ENCODE measurements at regions not wholly inside any gene's neighbourhood (a gene's known extent, or its start where the extent isn't known, plus 50 kb on each side); places are given as distances from the start of the nearest gene placed in this dataset.

- intact Hi-C loops (cut with DNase I; ENCODE audit: low total_unique reads) = no loop called here
- 82 to 89% (median 87%) methylated on average over 4 of the region's 4 CpGs for WGBS, 5 donors
- Histone ChIP-seq H3K27ac (no peak overlapping the region), H3K4me1 (no peaks in the 10 kb centered on the region), H3K36me3 (no peaks in the 10 kb centered on the region), H3K4me3 (no peak overlapping the region), H3K9me3 (no peaks in the 10 kb centered on the region), H3K27me3 (replicated peaks in 1 of 7) (no peaks in the 10 kb centered on the region)
- no peak for DNase-seq
- TF ChIP-seq POLR2A (IDR thresholded peaks at IDR 0.05) = no peak
- TF ChIP-seq, protein P1, sequence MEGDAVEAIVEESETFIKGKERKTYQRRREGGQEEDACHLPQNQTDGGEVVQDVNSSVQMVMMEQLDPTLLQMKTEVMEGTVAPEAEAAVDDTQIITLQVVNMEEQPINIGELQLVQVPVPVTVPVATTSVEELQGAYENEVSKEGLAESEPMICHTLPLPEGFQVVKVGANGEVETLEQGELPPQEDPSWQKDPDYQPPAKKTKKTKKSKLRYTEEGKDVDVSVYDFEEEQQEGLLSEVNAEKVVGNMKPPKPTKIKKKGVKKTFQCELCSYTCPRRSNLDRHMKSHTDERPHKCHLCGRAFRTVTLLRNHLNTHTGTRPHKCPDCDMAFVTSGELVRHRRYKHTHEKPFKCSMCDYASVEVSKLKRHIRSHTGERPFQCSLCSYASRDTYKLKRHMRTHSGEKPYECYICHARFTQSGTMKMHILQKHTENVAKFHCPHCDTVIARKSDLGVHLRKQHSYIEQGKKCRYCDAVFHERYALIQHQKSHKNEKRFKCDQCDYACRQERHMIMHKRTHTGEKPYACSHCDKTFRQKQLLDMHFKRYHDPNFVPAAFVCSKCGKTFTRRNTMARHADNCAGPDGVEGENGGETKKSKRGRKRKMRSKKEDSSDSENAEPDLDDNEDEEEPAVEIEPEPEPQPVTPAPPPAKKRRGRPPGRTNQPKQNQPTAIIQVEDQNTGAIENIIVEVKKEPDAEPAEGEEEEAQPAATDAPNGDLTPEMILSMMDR (IDR thresholded peaks at IDR 0.05 in 8 of 11, conservative IDR thresholded peaks at IDR 0.05 in 3 of 11) = no peak
- TF ChIP-seq POLR2AphosphoS5 (IDR thresholded peaks at IDR 0.05) = no peak
These were observed 497.5 kb upstream of the IGFBP7 start for GRCh38 chr4:57607566-57608180.

GRCh38 chr4:57605376-57605775 lies 495.2 kb upstream of the IGFBP7 start:
- no peak for DNase-seq
- Histone ChIP-seq H3K9me3 (no peaks in the 10 kb centered on the region), H3K4me3 (no peak overlapping the region), H3K27ac (no peak overlapping the region), H3K27me3 (replicated peaks in 1 of 7) (no peaks in the 10 kb centered on the region), H3K36me3 (no peaks in the 10 kb centered on the region), H3K4me1 (no peaks in the 10 kb centered on the region)
- intact Hi-C loops (cut with DNase I; ENCODE audit: low total_unique reads) = no loop called here
- TF ChIP-seq POLR2AphosphoS5 (IDR thresholded peaks at IDR 0.05) (no peak), POLR2A (IDR thresholded peaks at IDR 0.05) (no peak)
- TF ChIP-seq, protein P1 (IDR thresholded peaks at IDR 0.05 in 8 of 11, conservative IDR thresholded peaks at IDR 0.05 in 3 of 11) = no peak
- 82 to 96% (median 85%) methylated on average over 3 of the region's 3 CpGs for WGBS, 5 donors

DNA sequence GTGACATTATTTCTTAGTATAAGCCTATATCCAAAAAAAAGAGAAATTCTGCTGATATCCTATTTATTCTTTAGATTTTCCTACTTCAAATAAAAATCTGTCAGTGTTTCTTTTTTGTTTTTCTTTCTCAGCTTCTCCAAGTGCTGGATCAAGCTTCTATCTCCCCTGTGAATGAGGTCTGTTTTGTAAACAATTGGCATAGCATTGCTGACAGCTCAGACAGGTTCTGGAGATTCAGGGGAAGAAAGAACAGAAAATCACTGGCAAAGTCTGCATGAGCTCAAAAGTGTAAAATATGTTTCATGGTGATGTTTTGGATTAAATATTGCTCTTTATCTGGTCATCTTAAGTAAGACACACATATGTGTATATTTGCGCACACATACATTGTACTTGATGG lies 492.0 kb upstream of the IGFBP7 start:
- no peak overlapping the region for H3K27ac ChIP-seq
- TF ChIP-seq POLR2AphosphoS5 (IDR thresholded peaks at IDR 0.05) = no peak
- TF ChIP-seq, protein P1 (IDR thresholded peaks at IDR 0.05 in 8 of 11, conservative IDR thresholded peaks at IDR 0.05 in 3 of 11) = no peak
- no peak for TF ChIP-seq POLR2A (IDR thresholded peaks at IDR 0.05)
- DNase-seq = no peak

GRCh38 chr4:57591073-57591472 lies 480.9 kb upstream of the IGFBP7 start:
- H3K27ac ChIP-seq = no peak overlapping the region
- 50 to 72% (median 62%) methylated on average over 4 of the region's 4 CpGs for WGBS, 5 donors
- intact Hi-C loops (cut with DNase I; ENCODE audit: low total_unique reads) = no loop called here

More for the DNA sequence above, 492.0 kb upstream of the IGFBP7 start:
- Histone ChIP-seq H3K4me3 (no peak overlapping the region), H3K4me1 (no peaks in the 10 kb centered on the region), H3K36me3 (no peaks in the 10 kb centered on the region), H3K9me3 (no peaks in the 10 kb centered on the region), H3K27me3 (replicated peaks in 1 of 7) (no peaks in the 10 kb centered on the region)
- intact Hi-C loops (cut with DNase I; ENCODE audit: low total_unique reads) = no loop called here
- 88 to 100% (median 97%) methylated on average over 1 of the region's 1 CpG for WGBS, 5 donors

More at GRCh38 chr4:57591073-57591472, 480.9 kb upstream of the IGFBP7 start:
- no peaks in the 10 kb centered on the region for H3K27me3 ChIP-seq (replicated peaks in 1 of 7)
- TF ChIP-seq POLR2A (IDR thresholded peaks at IDR 0.05) = no peak
- no peak for TF ChIP-seq POLR2AphosphoS5 (IDR thresholded peaks at IDR 0.05)
- TF ChIP-seq, protein P1 (IDR thresholded peaks at IDR 0.05 in 8 of 11, conservative IDR thresholded peaks at IDR 0.05 in 3 of 11) = no peak
- H3K9me3 ChIP-seq = peaks cover 0 to 4% (median 0%) of the 10 kb centered on the region in 8 donors
- no peaks in the 10 kb centered on the region for H3K4me1 ChIP-seq
- no peak for DNase-seq
- H3K4me3 ChIP-seq = no peak overlapping the region
- no peaks in the 10 kb centered on the region for H3K36me3 ChIP-seq

Data from spleen (tissue), 11 donors.